CD1c-positive myeloid dendritic cell (primary cell): ENCODE measurements at regions not wholly inside any gene's neighbourhood (a gene's known extent, or its start where the extent isn't known, plus 50 kb on each side); places are given as distances from the start of the nearest gene placed in this dataset.

Experiments used
- DNase-seq: peaks from one replicate; pipeline ENCODE4 v3.0.0-alpha.2; 2016; ENCODE audit errors: extremely low spot score

DNA sequence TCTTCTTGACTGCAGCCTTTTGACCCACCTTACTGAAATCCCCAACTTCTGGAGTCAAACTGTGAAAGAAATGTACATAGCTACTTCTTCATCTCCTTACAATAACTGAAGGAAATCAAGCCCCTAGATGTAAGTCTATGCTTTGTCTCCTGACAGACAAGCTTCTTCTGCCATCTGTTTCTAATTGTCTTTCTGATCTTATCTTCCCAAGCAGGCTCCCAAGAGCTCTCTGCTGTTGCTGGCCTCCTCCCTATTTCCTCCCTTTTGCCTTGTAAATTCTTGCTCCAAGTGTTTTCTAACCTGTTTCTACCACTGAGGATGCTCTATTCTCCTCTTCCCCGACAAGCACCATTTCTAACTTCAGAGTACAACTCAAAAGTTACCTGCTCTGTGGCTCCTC, 77.4 kb upstream of the OSR1 start:
- DNase-seq, result no peak

DNA sequence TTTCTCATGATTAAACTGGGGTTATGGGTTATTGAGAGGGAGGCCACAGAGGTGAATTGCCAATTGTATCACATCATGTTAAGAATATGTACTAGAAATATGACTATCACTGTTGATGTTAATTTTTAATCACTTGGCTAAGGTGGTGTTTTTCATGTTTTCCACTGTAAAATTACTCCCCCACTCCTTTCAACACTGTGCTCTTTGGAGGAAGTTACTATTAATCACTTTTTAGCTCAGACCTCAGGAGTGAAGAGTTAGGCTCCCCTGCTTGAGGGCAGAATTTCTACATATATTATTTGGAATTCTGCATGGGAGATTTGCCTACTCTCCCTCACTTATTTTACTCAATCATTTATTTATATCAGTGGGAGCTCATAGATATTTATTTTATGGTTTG, 76.0 kb upstream of the OSR1 start:
- DNase-seq, result no peak

DNA sequence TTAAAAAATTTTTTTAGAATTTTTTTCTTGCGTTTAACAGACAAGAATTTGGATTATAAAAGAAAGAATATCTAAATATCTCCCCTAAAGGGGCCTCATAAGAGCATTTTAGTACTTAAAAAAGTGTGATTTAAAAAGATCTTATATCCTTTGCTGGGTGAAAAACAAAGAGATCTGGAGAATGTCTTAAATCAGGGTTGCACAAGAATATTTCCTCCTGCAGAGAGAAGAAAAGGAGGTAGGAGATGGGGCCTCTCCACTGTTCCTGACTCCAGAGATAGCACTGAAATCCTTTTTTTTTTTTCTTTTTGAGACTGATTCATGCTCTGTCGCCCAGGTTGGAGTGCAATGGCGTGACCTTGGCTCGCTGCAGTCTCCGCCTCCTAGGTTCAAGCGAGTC, 68.5 kb upstream of the OSR1 start:
- DNase-seq, result no peak

- no peak for DNase-seq
Observed at GRCh38 chr2:19426144-19426543, 67.7 kb upstream of the OSR1 start.

DNA sequence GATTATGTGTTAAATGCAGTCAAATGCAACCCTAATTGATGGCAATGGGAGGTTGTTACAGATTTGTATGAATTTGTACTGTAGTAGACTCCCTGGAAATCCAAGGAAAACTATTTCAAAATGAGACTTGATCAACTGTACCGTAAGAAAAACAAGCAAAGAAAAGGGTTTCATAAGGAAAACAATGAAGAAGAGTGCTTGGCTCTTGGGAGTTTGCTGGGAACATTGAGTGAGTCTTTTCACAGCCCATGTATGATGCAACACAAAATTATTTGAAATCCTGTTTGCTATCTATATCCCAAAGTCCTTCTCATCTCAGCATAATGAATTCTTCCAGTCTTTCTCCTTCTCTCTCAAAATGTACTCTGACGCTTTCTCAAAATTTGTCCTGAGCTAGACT, 67.0 kb upstream of the OSR1 start:
- DNase-seq, result no peak

GRCh38 chr2:19419211-19419880, 60.9 kb upstream of the OSR1 start:
- DNase-seq, result no peak

DNA sequence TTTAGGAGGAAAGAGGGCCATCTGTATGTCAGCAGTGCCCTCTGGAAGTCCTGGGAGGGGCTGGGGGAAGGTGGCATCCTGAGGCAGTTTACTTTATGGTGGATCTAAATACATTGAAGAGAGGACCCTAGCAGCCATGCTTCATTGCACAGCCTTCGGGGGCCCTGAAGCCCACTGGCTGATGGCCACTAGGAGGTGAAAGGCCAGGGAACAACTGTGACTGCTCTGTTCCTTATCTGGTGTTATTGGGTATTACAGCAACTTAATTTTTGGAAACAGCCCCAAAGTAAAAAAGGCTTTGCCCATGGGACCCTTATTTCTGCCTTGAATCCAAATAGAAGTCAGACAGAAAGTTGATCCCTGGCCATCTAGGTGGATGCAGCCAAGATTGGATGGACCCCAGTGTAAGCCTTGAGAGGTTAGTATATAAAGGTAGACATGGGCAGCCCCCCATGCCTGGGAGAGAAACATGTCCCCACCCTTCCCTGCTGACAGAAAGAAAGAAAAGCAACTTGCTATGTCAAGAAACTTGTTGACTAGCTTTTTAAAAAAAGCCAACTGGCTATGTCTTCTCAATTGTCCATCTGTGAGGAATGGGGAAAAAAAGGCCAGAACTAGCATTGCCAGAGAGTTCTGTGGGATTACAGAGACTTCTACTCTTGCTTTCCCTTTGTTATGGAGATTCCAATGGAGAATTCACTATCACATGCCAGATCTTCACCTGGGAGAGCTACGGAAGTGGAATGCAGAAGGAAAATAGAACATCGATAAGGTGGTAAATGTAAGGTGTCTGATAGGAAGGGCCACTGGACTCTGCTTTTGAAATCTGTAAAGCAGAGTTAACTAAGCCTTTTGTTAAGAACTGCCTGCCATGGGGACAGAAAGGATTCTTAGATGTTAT, 58.6 kb upstream of the OSR1 start:
- DNase-seq, result no peak

GRCh38 chr2:19416083-19416482, 57.7 kb upstream of the OSR1 start:
- no peak for DNase-seq

DNA sequence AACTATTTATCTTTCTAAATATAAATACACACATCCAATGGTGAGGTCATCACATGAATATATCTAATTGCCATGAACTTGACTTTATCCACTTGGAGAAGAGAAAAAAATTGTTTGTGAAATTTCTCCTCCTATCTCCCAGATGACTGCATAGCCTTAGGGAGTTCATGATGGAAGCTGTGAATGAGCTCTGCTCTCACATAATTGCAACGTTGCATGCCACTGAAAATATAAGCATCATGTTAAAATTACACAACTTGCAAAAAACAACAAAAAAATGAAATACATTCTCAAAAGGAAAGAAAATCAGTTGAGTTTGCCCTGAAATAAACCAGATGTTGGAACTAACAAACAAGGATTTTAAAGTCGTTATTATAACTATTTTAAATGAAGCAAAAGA, 50.6 kb upstream of the OSR1 start:
- no peak for DNase-seq

- no peak for DNase-seq
Observed at GRCh38 chr2:19408592-19408991, 50.2 kb upstream of the OSR1 start.
